ENCODE measurements at regions not wholly inside any gene's neighbourhood (a gene's known extent, or its start where the extent isn't known, plus 50 kb on each side); places are given as distances from the start of the nearest gene placed in this dataset.

DNA sequence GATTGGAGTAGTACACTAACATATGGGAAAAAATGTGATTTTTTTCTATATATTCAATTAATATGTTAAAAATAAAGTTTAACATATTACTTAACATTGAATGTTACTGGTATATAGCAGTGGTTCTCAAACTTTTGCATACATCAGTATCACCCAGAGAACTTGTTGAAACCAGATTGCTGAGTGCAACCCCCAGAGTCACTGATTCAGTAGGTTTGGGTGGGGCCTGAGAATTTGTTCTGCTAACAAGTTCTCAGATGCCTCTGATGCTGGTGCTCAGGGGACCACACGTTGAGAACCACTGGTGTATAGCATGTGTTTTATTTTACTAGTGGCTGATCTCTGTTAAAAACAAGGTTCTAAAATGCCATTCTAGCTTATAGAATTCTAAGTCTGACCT is 161.9 kb downstream of the HHIPL2 start:
- Histone ChIP-seq H3K4me3 (ENCODE audit: low read depth in 1 of 2, low read length in 2 of 2) (no peak overlapping the region), H3K27me3 (ENCODE audit: insufficient read depth, low read length, poor library complexity) (no peaks in the 10 kb centered on the region), H3K79me2 (ENCODE audit: insufficient read depth, low read length) (no peaks in the 10 kb centered on the region), H3K4me2 (ENCODE audit: insufficient read depth, low read length) (no peak overlapping the region), H3K9me3 (ENCODE audit: insufficient read depth, low read length, severe bottlenecking) (no peaks in the 10 kb centered on the region), H3K4me1 (ENCODE audit: insufficient read depth, low read length) (no peaks in the 10 kb centered on the region), H4K20me1 (ENCODE audit: insufficient read depth, low read length) (no peaks in the 10 kb centered on the region), H3K27ac (ENCODE audit: low read length) (no peak overlapping the region), H2AFZ (ENCODE audit: low read depth, low read length) (no peak overlapping the region), H3K9ac (ENCODE audit: low read depth, low read length) (no peak overlapping the region), H3K36me3 (ENCODE audit: insufficient read depth, low read length) (no peaks in the 10 kb centered on the region)
- no peak for DNase-seq
- ATAC-seq (ENCODE audit: insufficient read depth, low read depth) = no peak
- TF ChIP-seq EZH2 (IDR thresholded peaks at IDR 0.05; ENCODE audit: borderline replicate concordance, low read depth, low read length, severe bottlenecking) = no peak
- TF ChIP-seq, protein P1, sequence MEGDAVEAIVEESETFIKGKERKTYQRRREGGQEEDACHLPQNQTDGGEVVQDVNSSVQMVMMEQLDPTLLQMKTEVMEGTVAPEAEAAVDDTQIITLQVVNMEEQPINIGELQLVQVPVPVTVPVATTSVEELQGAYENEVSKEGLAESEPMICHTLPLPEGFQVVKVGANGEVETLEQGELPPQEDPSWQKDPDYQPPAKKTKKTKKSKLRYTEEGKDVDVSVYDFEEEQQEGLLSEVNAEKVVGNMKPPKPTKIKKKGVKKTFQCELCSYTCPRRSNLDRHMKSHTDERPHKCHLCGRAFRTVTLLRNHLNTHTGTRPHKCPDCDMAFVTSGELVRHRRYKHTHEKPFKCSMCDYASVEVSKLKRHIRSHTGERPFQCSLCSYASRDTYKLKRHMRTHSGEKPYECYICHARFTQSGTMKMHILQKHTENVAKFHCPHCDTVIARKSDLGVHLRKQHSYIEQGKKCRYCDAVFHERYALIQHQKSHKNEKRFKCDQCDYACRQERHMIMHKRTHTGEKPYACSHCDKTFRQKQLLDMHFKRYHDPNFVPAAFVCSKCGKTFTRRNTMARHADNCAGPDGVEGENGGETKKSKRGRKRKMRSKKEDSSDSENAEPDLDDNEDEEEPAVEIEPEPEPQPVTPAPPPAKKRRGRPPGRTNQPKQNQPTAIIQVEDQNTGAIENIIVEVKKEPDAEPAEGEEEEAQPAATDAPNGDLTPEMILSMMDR (IDR thresholded peaks at IDR 0.05; ENCODE audit: borderline replicate concordance, extremely low read depth, low read length, poor library complexity, severe bottlenecking) = no peak

DNA sequence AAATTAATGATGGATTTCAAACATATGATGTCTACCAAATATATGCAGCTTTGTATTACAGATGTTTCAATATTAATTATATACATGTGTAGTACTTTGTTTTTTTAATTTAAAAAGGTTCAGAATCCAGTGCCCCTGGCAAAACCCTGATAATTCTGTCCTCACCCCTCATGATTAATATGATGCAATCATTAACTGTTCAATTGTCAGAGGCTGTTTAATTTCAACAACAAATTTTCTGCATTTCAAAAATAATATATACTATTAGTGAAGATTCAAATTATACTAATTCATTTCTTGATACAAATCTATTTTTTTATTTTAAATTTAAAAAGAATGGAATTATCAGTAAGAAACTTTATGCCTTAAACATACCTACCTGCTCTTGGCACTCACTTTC is 162.6 kb downstream of the HHIPL2 start:
- H3K79me2 ChIP-seq (ENCODE audit: insufficient read depth, low read length) = no peaks in the 10 kb centered on the region
- H3K9me3 ChIP-seq (ENCODE audit: insufficient read depth, low read length, severe bottlenecking) = no peaks in the 10 kb centered on the region
- no peaks in the 10 kb centered on the region for H3K27me3 ChIP-seq (ENCODE audit: insufficient read depth, low read length, poor library complexity)
- H3K27ac ChIP-seq (ENCODE audit: low read length) = no peak overlapping the region
- TF ChIP-seq, protein P1 (IDR thresholded peaks at IDR 0.05; ENCODE audit: borderline replicate concordance, extremely low read depth, low read length, poor library complexity, severe bottlenecking) = no peak
- no peak for TF ChIP-seq EZH2 (IDR thresholded peaks at IDR 0.05; ENCODE audit: borderline replicate concordance, low read depth, low read length, severe bottlenecking)
- H3K36me3 ChIP-seq (ENCODE audit: insufficient read depth, low read length) = no peaks in the 10 kb centered on the region
- no peak overlapping the region for H3K4me2 ChIP-seq (ENCODE audit: insufficient read depth, low read length)
- H4K20me1 ChIP-seq (ENCODE audit: insufficient read depth, low read length) = no peaks in the 10 kb centered on the region
- no peaks in the 10 kb centered on the region for H3K4me1 ChIP-seq (ENCODE audit: insufficient read depth, low read length)
- H2AFZ ChIP-seq (ENCODE audit: low read depth, low read length) = no peak overlapping the region
- H3K4me3 ChIP-seq (ENCODE audit: low read depth in 1 of 2, low read length in 2 of 2) = no peak overlapping the region
- DNase-seq (no peak), ATAC-seq (ENCODE audit: insufficient read depth, low read depth) (no peak)
- no peak overlapping the region for H3K9ac ChIP-seq (ENCODE audit: low read depth, low read length)

DNA sequence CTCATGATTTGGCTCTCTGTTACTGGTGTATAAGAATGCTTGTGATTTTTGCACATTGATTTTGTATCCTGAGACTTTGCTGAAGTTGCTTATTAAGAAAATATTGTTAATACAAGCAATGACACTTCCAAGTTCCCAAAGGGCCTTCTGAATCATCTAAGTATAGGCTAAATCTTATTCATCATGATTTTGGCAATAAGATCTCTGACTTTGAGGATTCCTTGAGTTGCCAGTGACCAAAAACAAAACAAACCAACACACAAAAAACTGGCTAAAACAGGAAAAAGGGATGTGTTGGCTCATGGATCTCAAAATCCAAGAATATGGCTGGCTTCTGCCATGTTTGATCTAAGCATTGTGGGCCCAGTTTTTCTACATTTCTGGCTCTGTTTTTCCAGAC is 163.4 kb downstream of the HHIPL2 start:
- H3K4me1 ChIP-seq (ENCODE audit: insufficient read depth, low read length) = no peaks in the 10 kb centered on the region
- H3K79me2 ChIP-seq (ENCODE audit: insufficient read depth, low read length) = no peaks in the 10 kb centered on the region
- no peak overlapping the region for H2AFZ ChIP-seq (ENCODE audit: low read depth, low read length)
- no peak overlapping the region for H3K27ac ChIP-seq (ENCODE audit: low read length)
- DNase-seq = no peak
- no peaks in the 10 kb centered on the region for H3K36me3 ChIP-seq (ENCODE audit: insufficient read depth, low read length)
- no peak overlapping the region for H3K9ac ChIP-seq (ENCODE audit: low read depth, low read length)
- no peaks in the 10 kb centered on the region for H3K27me3 ChIP-seq (ENCODE audit: insufficient read depth, low read length, poor library complexity)
- no peaks in the 10 kb centered on the region for H4K20me1 ChIP-seq (ENCODE audit: insufficient read depth, low read length)
- no peaks in the 10 kb centered on the region for H3K9me3 ChIP-seq (ENCODE audit: insufficient read depth, low read length, severe bottlenecking)
- TF ChIP-seq, protein P1 (IDR thresholded peaks at IDR 0.05; ENCODE audit: borderline replicate concordance, extremely low read depth, low read length, poor library complexity, severe bottlenecking) = no peak
- no peak for TF ChIP-seq EZH2 (IDR thresholded peaks at IDR 0.05; ENCODE audit: borderline replicate concordance, low read depth, low read length, severe bottlenecking)
- ATAC-seq (ENCODE audit: insufficient read depth, low read depth) = no peak
- H3K4me2 ChIP-seq (ENCODE audit: insufficient read depth, low read length) = no peak overlapping the region
- H3K4me3 ChIP-seq (ENCODE audit: low read depth in 1 of 2, low read length in 2 of 2) = no peak overlapping the region

DNA sequence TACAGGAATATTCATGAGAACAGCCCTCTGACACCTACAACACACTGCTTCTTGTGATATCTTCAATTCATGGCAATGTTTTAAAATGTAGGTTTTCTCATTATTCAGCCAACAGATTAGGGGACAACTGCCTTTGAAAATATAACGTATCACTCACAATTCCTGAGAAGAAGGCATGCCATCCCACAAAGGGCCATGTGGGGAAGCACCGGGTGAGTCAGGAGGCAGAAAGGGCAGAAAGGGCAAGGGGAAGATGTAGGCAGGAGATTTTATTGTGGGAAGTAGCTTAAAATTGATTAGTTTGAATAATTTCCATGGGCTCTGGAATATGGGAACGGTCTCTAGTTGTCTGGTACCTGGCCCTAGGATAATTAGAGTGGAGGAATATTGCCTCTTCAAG is 165.7 kb downstream of the HHIPL2 start:
- no peak for TF ChIP-seq EZH2 (IDR thresholded peaks at IDR 0.05; ENCODE audit: borderline replicate concordance, low read depth, low read length, severe bottlenecking)
- TF ChIP-seq, protein P1 (IDR thresholded peaks at IDR 0.05; ENCODE audit: borderline replicate concordance, extremely low read depth, low read length, poor library complexity, severe bottlenecking) = no peak
- Histone ChIP-seq H2AFZ (ENCODE audit: low read depth, low read length) (no peak overlapping the region), H4K20me1 (ENCODE audit: insufficient read depth, low read length) (no peaks in the 10 kb centered on the region), H3K4me3 (ENCODE audit: low read depth in 1 of 2, low read length in 2 of 2) (no peak overlapping the region), H3K79me2 (ENCODE audit: insufficient read depth, low read length) (no peaks in the 10 kb centered on the region), H3K4me2 (ENCODE audit: insufficient read depth, low read length) (no peak overlapping the region), H3K27ac (ENCODE audit: low read length) (no peak overlapping the region), H3K9me3 (ENCODE audit: insufficient read depth, low read length, severe bottlenecking) (no peaks in the 10 kb centered on the region), H3K9ac (ENCODE audit: low read depth, low read length) (no peak overlapping the region), H3K27me3 (ENCODE audit: insufficient read depth, low read length, poor library complexity) (no peaks in the 10 kb centered on the region), H3K4me1 (ENCODE audit: insufficient read depth, low read length) (no peaks in the 10 kb centered on the region), H3K36me3 (ENCODE audit: insufficient read depth, low read length) (no peaks in the 10 kb centered on the region)
- no peak for ATAC-seq (ENCODE audit: insufficient read depth, low read depth)
- no peak for DNase-seq

Data from DND-41 (cell line).